ENCODE measurements at regions not wholly inside any gene's neighbourhood (a gene's known extent, or its start where the extent isn't known, plus 50 kb on each side); places are given as distances from the start of the nearest gene placed in this dataset.

- DNase-seq = no peak
Measured at GRCh38 chr9:18075253-18075952, 398.6 kb upstream of the ADAMTSL1 start.

- DNase-seq = no peak
Measured at GRCh38 chr9:18077941-18078678, 395.8 kb upstream of the ADAMTSL1 start.

- no peak for DNase-seq
Measured at GRCh38 chr9:18092138-18092537, 381.8 kb upstream of the ADAMTSL1 start.

- DNase-seq = no peak
Measured at GRCh38 chr9:18106006-18106560, 367.9 kb upstream of the ADAMTSL1 start.

- DNase-seq = no peak
Measured at GRCh38 chr9:18109675-18110074, 364.3 kb upstream of the ADAMTSL1 start.

- DNase-seq = no peak
Measured at GRCh38 chr9:18111146-18111545, 362.8 kb upstream of the ADAMTSL1 start.

- no peak for DNase-seq
Measured at GRCh38 chr9:18114559-18115475, 359.1 kb upstream of the ADAMTSL1 start.

GRCh38 chr9:18118268-18118667, 355.7 kb upstream of the ADAMTSL1 start:
- no peak for DNase-seq

GRCh38 chr9:18122171-18122570, 351.8 kb upstream of the ADAMTSL1 start:
- DNase-seq = no peak

GRCh38 chr9:18124760-18125159, 349.2 kb upstream of the ADAMTSL1 start:
- DNase-seq = no peak

- no peak for DNase-seq
Measured at GRCh38 chr9:18126831-18127498, 347.0 kb upstream of the ADAMTSL1 start.

GRCh38 chr9:18127499-18127875, 346.5 kb upstream of the ADAMTSL1 start:
- no peak for DNase-seq

GRCh38 chr9:18129809-18130334, 344.1 kb upstream of the ADAMTSL1 start:
- DNase-seq = no peak

- DNase-seq = no peak
Measured at GRCh38 chr9:18136354-18136994, 337.5 kb upstream of the ADAMTSL1 start.

- no peak for DNase-seq
Measured at GRCh38 chr9:18137815-18138214, 336.1 kb upstream of the ADAMTSL1 start.

- DNase-seq = no peak
Measured at GRCh38 chr9:18138656-18139055, 335.3 kb upstream of the ADAMTSL1 start.

GRCh38 chr9:18141681-18142080, 332.3 kb upstream of the ADAMTSL1 start:
- DNase-seq = no peak

- DNase-seq = no peak
Measured at GRCh38 chr9:18143073-18143745, 330.7 kb upstream of the ADAMTSL1 start.

GRCh38 chr9:18146329-18146728, 327.6 kb upstream of the ADAMTSL1 start:
- DNase-seq = no peak

- no peak for DNase-seq
Measured at GRCh38 chr9:18149471-18150011, 324.4 kb upstream of the ADAMTSL1 start.

- DNase-seq = no peak
Measured at GRCh38 chr9:18154661-18155060, 319.3 kb upstream of the ADAMTSL1 start.

Measured in CD4-positive, alpha-beta T cell treated with Interferon alpha-2 for 1 hour (primary cell).